VCaP (cell line): ENCODE measurements at regions not wholly inside any gene's neighbourhood (a gene's known extent, or its start where the extent isn't known, plus 50 kb on each side); places are given as distances from the start of the nearest gene placed in this dataset.

Source experiments
- H3K27ac ChIP-seq: fragments of 450-650 bp; 2 replicates; pipeline ENCODE4 v1.5.1; 2017
- CTCF ChIP-seq: fragments of 450-650 bp; conservative IDR thresholded peaks from 2 replicates; pipeline ENCODE4 v1.5.1; 2017; ENCODE audit warnings: mild to moderate bottlenecking, moderate library complexity

- TF ChIP-seq CTCF, result no peak
- H3K27ac ChIP-seq, result no peak overlapping the region
Observed at GRCh38 chr1:83706354-83706938, 292.5 kb downstream of the TTLL7 start.

- H3K27ac ChIP-seq, result no peak overlapping the region
- TF ChIP-seq CTCF, result no peak
Observed at GRCh38 chr1:83705091-83705490, 293.8 kb downstream of the TTLL7 start.

- H3K27ac ChIP-seq, result no peak overlapping the region
- TF ChIP-seq CTCF, result peak; percentile 28; the same call in 1 of the 2 replicates
Observed at GRCh38 chr1:83704350-83704749, 294.6 kb downstream of the TTLL7 start.

GRCh38 chr1:83702356-83702755, 296.6 kb downstream of the TTLL7 start:
- TF ChIP-seq CTCF, result no peak
- H3K27ac ChIP-seq, result no peak overlapping the region

- H3K27ac ChIP-seq, result no peak overlapping the region
Observed at GRCh38 chr1:83701355-83701754, 297.6 kb downstream of the TTLL7 start.

GRCh38 chr1:83698644-83699043, 300.3 kb downstream of the TTLL7 start:
- no peak for TF ChIP-seq CTCF
- H3K27ac ChIP-seq, result no peak overlapping the region

More at GRCh38 chr1:83701355-83701754, 297.6 kb downstream of the TTLL7 start:
- no peak for TF ChIP-seq CTCF

- H3K27ac ChIP-seq, result no peak overlapping the region
- TF ChIP-seq CTCF, result no peak
Observed at GRCh38 chr1:83697961-83698360, 301.0 kb downstream of the TTLL7 start.

- no peak for TF ChIP-seq CTCF
- no peak overlapping the region for H3K27ac ChIP-seq
Observed at GRCh38 chr1:83697220-83697619, 301.7 kb downstream of the TTLL7 start.
